AG09319 (cell line): ENCODE measurements at regions not wholly inside any gene's neighbourhood (a gene's known extent, or its start where the extent isn't known, plus 50 kb on each side); places are given as distances from the start of the nearest gene placed in this dataset.
"Not testable (repeated sequence)": the region's sequence is repeated elsewhere in the genome, so short reads cannot be mapped to it uniquely, and the experiment has no call there.

Experiments
- DNase-seq: peaks from one replicate; pipeline ENCODE4 v3.0.0-alpha.2; 2010; ENCODE audit warnings: low read depth; ENCODE audit errors: extremely low read depth
- CTCF ChIP-seq: IDR thresholded peaks from 2 replicates; pipeline ENCODE4 v1.5.1; 2011; ENCODE audit warnings: low read depth, mild to moderate bottlenecking, inconsistent platforms, low read length, moderate library complexity

GRCh38 chr2:188787658-188788240 lies 186.4 kb upstream of the COL3A1 start:
- no peak for TF ChIP-seq CTCF
- no peak for DNase-seq

GRCh38 chr2:188788621-188789020 lies 185.6 kb upstream of the COL3A1 start:
- no peak for TF ChIP-seq CTCF
- no peak for DNase-seq

- TF ChIP-seq CTCF = no peak
- no peak for DNase-seq
Measured at GRCh38 chr2:188789951-188790350, 184.2 kb upstream of the COL3A1 start.

GRCh38 chr2:188794453-188794852 lies 179.7 kb upstream of the COL3A1 start:
- not testable (repeated sequence) for DNase-seq

GRCh38 chr2:188795762-188796161 lies 178.4 kb upstream of the COL3A1 start:
- no peak for DNase-seq
- no peak for TF ChIP-seq CTCF

GRCh38 chr2:188797371-188797770 lies 176.8 kb upstream of the COL3A1 start:
- DNase-seq = no peak
- TF ChIP-seq CTCF = no peak

GRCh38 chr2:188798159-188798558 lies 176.0 kb upstream of the COL3A1 start:
- no peak for TF ChIP-seq CTCF
- DNase-seq = no peak

GRCh38 chr2:188805219-188805618 lies 169.0 kb upstream of the COL3A1 start:
- DNase-seq = no peak
- TF ChIP-seq CTCF = no peak
